SK-N-SH (cell line): ENCODE measurements at regions not wholly inside any gene's neighbourhood (a gene's known extent, or its start where the extent isn't known, plus 50 kb on each side); places are given as distances from the start of the nearest gene placed in this dataset.

ENCODE experiments used
- CTCF ChIA-PET: fragments of 300-600, 350-600 bp; formaldehyde crosslinking; extraction: SDS; loops from one replicate; lab custom pipeline; 2021; lab: Yijun Ruan, JAX
- POLR2A ChIA-PET: fragments of 350-600 bp; sonication (Branson Sonifier 250); formaldehyde crosslinking; extraction: SDS; loops from one replicate; lab custom pipeline; 2020; ENCODE audit warnings: antibody characterized with exemption, inconsistent platforms; lab: Yijun Ruan, JAX
- DNase-seq: peaks from one replicate; pipeline ENCODE4 v3.0.0; 2012
- H2AFZ ChIP-seq: fragments of 200-600 bp; sonication (generic); 2 replicates; pipeline ENCODE4 v1.8.1; 2016; ENCODE audit warnings: antibody characterized with exemption, mild to moderate bottlenecking, low read depth
- H3F3A ChIP-seq: fragments of 200-600 bp; sonication (generic); replicated peaks from 2 replicates; pipeline ENCODE3; 2016; ENCODE audit warnings: antibody characterized with exemption, mild to moderate bottlenecking; ENCODE audit not compliant: insufficient read depth
- H3K27ac ChIP-seq, 2 experiments: fragments of 200-500 bp in 1 of 2; fragments of 200-600 bp in 1 of 2; sonication (Bioruptor generic) in 1 of 2; sonication (generic), shearing (Covaris generic) in 1 of 2; 2 replicates each; pipeline versions ENCODE4 v1.5.1 to v1.6.1; 2014 to 2016; ENCODE audit warnings: low read depth in 2 of 2, inconsistent platforms in 1 of 2, low read length in 1 of 2, mild to moderate bottlenecking in 1 of 2, mixed read lengths in 1 of 2
- H3K27me3 ChIP-seq: fragments of 200-600 bp; sonication (generic), shearing (Covaris generic); 2 replicates; pipeline ENCODE4 v1.6.1; 2016; ENCODE audit warnings: mixed run types; ENCODE audit not compliant: insufficient read depth
- H3K36me3 ChIP-seq, 2 experiments: fragments of 200-500 bp in 1 of 2; fragments of 200-600 bp in 1 of 2; sonication (Bioruptor generic) in 1 of 2; sonication (generic) in 1 of 2; replicated peaks in 1 of 2; 2 replicates each; pipeline versions ENCODE3 to v1.5.1; 2014 to 2016; ENCODE audit warnings: low read length in 1 of 2, mild to moderate bottlenecking in 1 of 2; ENCODE audit not compliant: insufficient read depth in 2 of 2, control insufficient read depth in 1 of 2
- H3K4me1 ChIP-seq, 2 experiments: fragments of 200-500 bp in 1 of 2; fragments of 200-600 bp in 1 of 2; sonication (Bioruptor generic) in 1 of 2; sonication (generic), shearing (Covaris generic) in 1 of 2; 2 replicates each; pipeline versions ENCODE4 v1.5.1 to v1.6.1; 2014 to 2016; ENCODE audit warnings: low read depth in 1 of 2, low read length in 1 of 2, mixed run types in 1 of 2; ENCODE audit not compliant: insufficient read depth in 2 of 2, control insufficient read depth in 1 of 2
- H3K4me2 ChIP-seq: fragments of 200-600 bp; sonication (generic), shearing (Covaris generic); 2 replicates; pipeline ENCODE4 v1.6.1; 2017; ENCODE audit warnings: mixed run types
- H3K4me3 ChIP-seq, 2 experiments: fragments of 200-500 bp in 1 of 2; fragments of 200-600 bp in 1 of 2; sonication (Bioruptor generic) in 1 of 2; sonication (generic), shearing (Covaris generic) in 1 of 2; 2 replicates each; pipeline versions ENCODE4 v1.5.1 to v1.8.1; 2014 to 2016; ENCODE audit warnings: low read depth in 2 of 2, inconsistent platforms in 1 of 2, low read length in 1 of 2, mild to moderate bottlenecking in 1 of 2, mixed read lengths in 1 of 2, moderate library complexity in 1 of 2
- H3K79me2 ChIP-seq: fragments of 200-600 bp; sonication (generic); 2 replicates; pipeline ENCODE4 v1.8.1; 2017; ENCODE audit warnings: mild to moderate bottlenecking; ENCODE audit not compliant: insufficient read depth
- H3K9ac ChIP-seq: fragments of 200-600 bp; sonication (generic); 2 replicates; pipeline ENCODE4 v1.6.1; 2017; ENCODE audit warnings: mixed run types
- H3K9me2 ChIP-seq: fragments of 200-600 bp; sonication (generic); 2 replicates; pipeline ENCODE4 v1.6.1; 2017; ENCODE audit warnings: mixed run types
- H3K9me3 ChIP-seq: fragments of 200-600 bp; sonication (generic); 2 replicates; pipeline ENCODE4 v1.6.1; 2017; ENCODE audit warnings: mixed run types, mild to moderate bottlenecking, moderate library complexity
- H4K20me1 ChIP-seq: fragments of 200-600 bp; sonication (generic); 2 replicates; pipeline ENCODE4 v1.6.1; 2017; ENCODE audit warnings: mild to moderate bottlenecking, mixed run types; ENCODE audit not compliant: insufficient read depth
- FOXM1 ChIP-seq: IDR thresholded peaks from 2 replicates; pipeline ENCODE4 v1.4.0; 2012; ENCODE audit warnings: low read depth, mild to moderate bottlenecking
- GABPA ChIP-seq: IDR thresholded peaks from 2 replicates; pipeline ENCODE4 v1.4.0; 2012; ENCODE audit warnings: low read depth, mild to moderate bottlenecking
- JUND ChIP-seq: IDR thresholded peaks from 2 replicates; pipeline ENCODE4 v1.4.0; 2012
- MEF2A ChIP-seq: IDR thresholded peaks from 2 replicates; pipeline ENCODE4 v1.4.0; 2012; ENCODE audit warnings: low read depth, borderline replicate concordance
- NFIC ChIP-seq: IDR thresholded peaks from 2 replicates; pipeline ENCODE4 v1.4.0; 2012; ENCODE audit warnings: borderline replicate concordance
- NRF1 ChIP-seq: IDR thresholded peaks from 2 replicates; pipeline ENCODE4 v1.6.1; 2012; ENCODE audit warnings: low read depth, mild to moderate bottlenecking, low read length
- TAF1 ChIP-seq: IDR thresholded peaks from 2 replicates; pipeline ENCODE4 v1.6.1; 2012; ENCODE audit warnings: low read depth, mild to moderate bottlenecking, low read length, moderate library complexity, borderline replicate concordance
- TCF12 ChIP-seq: IDR thresholded peaks from 2 replicates; pipeline ENCODE4 v1.4.0; 2012
- TF ChIP-seq, protein P1 (sequence below): IDR thresholded peaks from 2 replicates; pipeline ENCODE4 v1.4.0; 2012; ENCODE audit warnings: low read depth, borderline replicate concordance
- TF ChIP-seq, protein P2 (sequence below): IDR thresholded peaks from 2 replicates; pipeline ENCODE4; 2012
- TF ChIP-seq, protein P3 (sequence below): fragments of 150-350 bp; IDR thresholded peaks from 2 replicates; pipeline ENCODE4 v1.6.1; 2017; ENCODE audit warnings: antibody characterized with exemption, low read length, low read depth, borderline replicate concordance
- TF ChIP-seq, protein P4 (sequence below): IDR thresholded peaks from 2 replicates; pipeline ENCODE4 v1.6.1; 2012; ENCODE audit warnings: mild to moderate bottlenecking, low read depth, low read length, moderate library complexity
- TF ChIP-seq, protein P5 (sequence below): IDR thresholded peaks from 2 replicates; pipeline ENCODE4 v1.4.0; 2012; ENCODE audit warnings: low read depth
- TF ChIP-seq, protein P6 (sequence below): fragments of 150-350 bp; IDR thresholded peaks from 2 replicates; pipeline ENCODE4 v1.6.1; 2016; ENCODE audit warnings: mild to moderate bottlenecking, low read depth, low read length

DNA sequence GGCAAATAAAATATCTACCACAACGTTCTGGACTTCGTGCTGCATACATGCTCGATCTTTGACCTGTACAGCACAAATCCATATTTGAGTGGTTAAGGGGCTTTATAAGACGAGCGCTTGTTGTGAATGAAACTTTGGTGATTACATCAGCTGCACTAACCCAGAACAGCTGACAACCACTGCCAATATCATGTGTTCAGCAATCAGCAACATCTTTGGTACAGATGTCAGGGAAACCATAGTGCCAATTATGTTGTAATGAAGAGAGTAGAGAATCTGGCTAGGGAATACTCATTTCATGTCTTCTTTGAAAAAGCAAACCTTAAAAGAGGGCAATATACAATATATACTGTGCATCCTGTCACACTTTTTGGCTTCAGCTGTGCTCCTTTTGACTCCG lies 188.6 kb upstream of the NT5E start (continued):
- TF ChIP-seq TCF12, result no peak
- TF ChIP-seq NFIC, result no peak
- TF ChIP-seq MEF2A, result no peak
- TF ChIP-seq, protein P1, sequence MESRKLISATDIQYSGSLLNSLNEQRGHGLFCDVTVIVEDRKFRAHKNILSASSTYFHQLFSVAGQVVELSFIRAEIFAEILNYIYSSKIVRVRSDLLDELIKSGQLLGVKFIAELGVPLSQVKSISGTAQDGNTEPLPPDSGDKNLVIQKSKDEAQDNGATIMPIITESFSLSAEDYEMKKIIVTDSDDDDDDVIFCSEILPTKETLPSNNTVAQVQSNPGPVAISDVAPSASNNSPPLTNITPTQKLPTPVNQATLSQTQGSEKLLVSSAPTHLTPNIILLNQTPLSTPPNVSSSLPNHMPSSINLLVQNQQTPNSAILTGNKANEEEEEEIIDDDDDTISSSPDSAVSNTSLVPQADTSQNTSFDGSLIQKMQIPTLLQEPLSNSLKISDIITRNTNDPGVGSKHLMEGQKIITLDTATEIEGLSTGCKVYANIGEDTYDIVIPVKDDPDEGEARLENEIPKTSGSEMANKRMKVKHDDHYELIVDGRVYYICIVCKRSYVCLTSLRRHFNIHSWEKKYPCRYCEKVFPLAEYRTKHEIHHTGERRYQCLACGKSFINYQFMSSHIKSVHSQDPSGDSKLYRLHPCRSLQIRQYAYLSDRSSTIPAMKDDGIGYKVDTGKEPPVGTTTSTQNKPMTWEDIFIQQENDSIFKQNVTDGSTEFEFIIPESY, result no peak
- TF ChIP-seq, protein P2, sequence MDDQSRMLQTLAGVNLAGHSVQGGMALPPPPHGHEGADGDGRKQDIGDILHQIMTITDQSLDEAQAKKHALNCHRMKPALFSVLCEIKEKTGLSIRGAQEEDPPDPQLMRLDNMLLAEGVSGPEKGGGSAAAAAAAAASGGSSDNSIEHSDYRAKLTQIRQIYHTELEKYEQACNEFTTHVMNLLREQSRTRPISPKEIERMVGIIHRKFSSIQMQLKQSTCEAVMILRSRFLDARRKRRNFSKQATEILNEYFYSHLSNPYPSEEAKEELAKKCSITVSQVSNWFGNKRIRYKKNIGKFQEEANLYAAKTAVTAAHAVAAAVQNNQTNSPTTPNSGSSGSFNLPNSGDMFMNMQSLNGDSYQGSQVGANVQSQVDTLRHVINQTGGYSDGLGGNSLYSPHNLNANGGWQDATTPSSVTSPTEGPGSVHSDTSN, result no peak

DNA sequence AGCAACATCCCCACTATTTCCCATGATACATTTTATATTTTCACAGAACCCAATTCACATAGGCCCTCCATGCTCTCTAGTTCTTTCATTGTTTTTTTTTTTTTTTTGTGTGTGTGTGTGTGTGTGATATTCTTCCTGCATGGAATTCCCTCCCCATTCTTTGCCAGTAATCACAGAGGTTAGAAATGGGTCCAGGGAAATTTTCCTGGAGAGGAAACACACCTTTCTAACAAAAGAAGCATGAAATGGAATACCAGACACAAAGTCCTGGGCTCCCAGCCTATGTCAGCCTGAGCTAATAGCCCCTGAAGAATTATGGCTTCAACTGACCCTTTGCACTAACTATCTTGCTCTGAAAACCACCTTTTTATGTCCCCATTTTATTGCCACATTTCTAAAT lies 194.2 kb upstream of the NT5E start:
- no peaks in the 10 kb centered on the region for H3K4me1 ChIP-seq
- no peak for DNase-seq
- H3K27me3 ChIP-seq, result no peaks in the 10 kb centered on the region
- no peak overlapping the region for H3K4me3 ChIP-seq
- POLR2A ChIA-PET, result no interaction called here
- no peaks in the 10 kb centered on the region for H3K36me3 ChIP-seq
- H3K9ac ChIP-seq, result no peak overlapping the region
- H3F3A ChIP-seq, result no peaks in the 10 kb centered on the region
- CTCF ChIA-PET, result interaction anchor here (1.3 kb wide), 1 partner anchor 13 kb away, joined by 5 read pairs; no protein-coding TSS in a partner anchor
- TF ChIP-seq GABPA (no peak), TAF1 (no peak), MEF2A (no peak), JUND (no peak), FOXM1 (no peak), NRF1 (no peak)
- TF ChIP-seq, protein P3, sequence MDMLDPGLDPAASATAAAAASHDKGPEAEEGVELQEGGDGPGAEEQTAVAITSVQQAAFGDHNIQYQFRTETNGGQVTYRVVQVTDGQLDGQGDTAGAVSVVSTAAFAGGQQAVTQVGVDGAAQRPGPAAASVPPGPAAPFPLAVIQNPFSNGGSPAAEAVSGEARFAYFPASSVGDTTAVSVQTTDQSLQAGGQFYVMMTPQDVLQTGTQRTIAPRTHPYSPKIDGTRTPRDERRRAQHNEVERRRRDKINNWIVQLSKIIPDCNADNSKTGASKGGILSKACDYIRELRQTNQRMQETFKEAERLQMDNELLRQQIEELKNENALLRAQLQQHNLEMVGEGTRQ, result no peak
- TF ChIP-seq, protein P4, sequence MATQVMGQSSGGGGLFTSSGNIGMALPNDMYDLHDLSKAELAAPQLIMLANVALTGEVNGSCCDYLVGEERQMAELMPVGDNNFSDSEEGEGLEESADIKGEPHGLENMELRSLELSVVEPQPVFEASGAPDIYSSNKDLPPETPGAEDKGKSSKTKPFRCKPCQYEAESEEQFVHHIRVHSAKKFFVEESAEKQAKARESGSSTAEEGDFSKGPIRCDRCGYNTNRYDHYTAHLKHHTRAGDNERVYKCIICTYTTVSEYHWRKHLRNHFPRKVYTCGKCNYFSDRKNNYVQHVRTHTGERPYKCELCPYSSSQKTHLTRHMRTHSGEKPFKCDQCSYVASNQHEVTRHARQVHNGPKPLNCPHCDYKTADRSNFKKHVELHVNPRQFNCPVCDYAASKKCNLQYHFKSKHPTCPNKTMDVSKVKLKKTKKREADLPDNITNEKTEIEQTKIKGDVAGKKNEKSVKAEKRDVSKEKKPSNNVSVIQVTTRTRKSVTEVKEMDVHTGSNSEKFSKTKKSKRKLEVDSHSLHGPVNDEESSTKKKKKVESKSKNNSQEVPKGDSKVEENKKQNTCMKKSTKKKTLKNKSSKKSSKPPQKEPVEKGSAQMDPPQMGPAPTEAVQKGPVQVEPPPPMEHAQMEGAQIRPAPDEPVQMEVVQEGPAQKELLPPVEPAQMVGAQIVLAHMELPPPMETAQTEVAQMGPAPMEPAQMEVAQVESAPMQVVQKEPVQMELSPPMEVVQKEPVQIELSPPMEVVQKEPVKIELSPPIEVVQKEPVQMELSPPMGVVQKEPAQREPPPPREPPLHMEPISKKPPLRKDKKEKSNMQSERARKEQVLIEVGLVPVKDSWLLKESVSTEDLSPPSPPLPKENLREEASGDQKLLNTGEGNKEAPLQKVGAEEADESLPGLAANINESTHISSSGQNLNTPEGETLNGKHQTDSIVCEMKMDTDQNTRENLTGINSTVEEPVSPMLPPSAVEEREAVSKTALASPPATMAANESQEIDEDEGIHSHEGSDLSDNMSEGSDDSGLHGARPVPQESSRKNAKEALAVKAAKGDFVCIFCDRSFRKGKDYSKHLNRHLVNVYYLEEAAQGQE, result no peak
- TF ChIP-seq, protein P5, sequence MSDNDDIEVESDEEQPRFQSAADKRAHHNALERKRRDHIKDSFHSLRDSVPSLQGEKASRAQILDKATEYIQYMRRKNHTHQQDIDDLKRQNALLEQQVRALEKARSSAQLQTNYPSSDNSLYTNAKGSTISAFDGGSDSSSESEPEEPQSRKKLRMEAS, result no peak
- TF ChIP-seq, protein P6, sequence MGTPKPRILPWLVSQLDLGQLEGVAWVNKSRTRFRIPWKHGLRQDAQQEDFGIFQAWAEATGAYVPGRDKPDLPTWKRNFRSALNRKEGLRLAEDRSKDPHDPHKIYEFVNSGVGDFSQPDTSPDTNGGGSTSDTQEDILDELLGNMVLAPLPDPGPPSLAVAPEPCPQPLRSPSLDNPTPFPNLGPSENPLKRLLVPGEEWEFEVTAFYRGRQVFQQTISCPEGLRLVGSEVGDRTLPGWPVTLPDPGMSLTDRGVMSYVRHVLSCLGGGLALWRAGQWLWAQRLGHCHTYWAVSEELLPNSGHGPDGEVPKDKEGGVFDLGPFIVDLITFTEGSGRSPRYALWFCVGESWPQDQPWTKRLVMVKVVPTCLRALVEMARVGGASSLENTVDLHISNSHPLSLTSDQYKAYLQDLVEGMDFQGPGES, result no peak
- TF ChIP-seq, all 33 proteins: peak for 0
- Histone ChIP-seq H4K20me1 (no peaks in the 10 kb centered on the region), H3K9me2 (no peaks in the 10 kb centered on the region), H3K4me2 (no peak overlapping the region), H3K27ac (no peak overlapping the region), H3K79me2 (no peaks in the 10 kb centered on the region), H3K9me3 (no peaks in the 10 kb centered on the region), H2AFZ (no peak overlapping the region)
